SK-N-SH treated with all-trans-retinoic acid at 6 μM for 48 hours (cell line): ENCODE measurements at regions not wholly inside any gene's neighbourhood (a gene's known extent, or its start where the extent isn't known, plus 50 kb on each side); places are given as distances from the start of the nearest gene placed in this dataset.

Source experiments
- ATAC-seq: fragments of 200-7000 bp; cut with Tn5 transposase; 3 replicates; pipeline ENCODE4 v1.9.1; 2020; ENCODE audit warnings: mild to moderate bottlenecking, moderate library complexity
- ARNTL ChIP-seq: fragments of 450-650 bp; formaldehyde crosslinking; IDR thresholded peaks from 2 replicates; pipeline ENCODE4 v1.5.0; 2020; ENCODE audit warnings: low read depth, mild to moderate bottlenecking, moderate library complexity, borderline replicate concordance
- BACH2 ChIP-seq: fragments of 250-450 bp; sonication (Bioruptor Pico); IDR thresholded peaks from 2 replicates; pipeline ENCODE4 v1.9.0; 2021; ENCODE audit warnings: mild to moderate bottlenecking, borderline replicate concordance
- CREB5 ChIP-seq: fragments of 250-450 bp; sonication (Bioruptor Pico); IDR thresholded peaks from 2 replicates; pipeline ENCODE4 v1.5.1; 2020; ENCODE audit warnings: low read depth, mild to moderate bottlenecking, moderate library complexity
- CSRNP3 ChIP-seq: fragments of 250-450 bp; sonication (Bioruptor Pico); IDR thresholded peaks from 2 replicates; pipeline ENCODE4 v1.5.1; 2021; ENCODE audit warnings: mild to moderate bottlenecking, moderate library complexity
- ESRRG ChIP-seq: fragments of 250-450 bp; sonication (Bioruptor Pico); IDR thresholded peaks from 2 replicates; pipeline ENCODE4 v1.6.1; 2021; ENCODE audit warnings: mild to moderate bottlenecking
- GLIS3 ChIP-seq: fragments of 250-450 bp; sonication (Bioruptor Pico); IDR thresholded peaks from 2 replicates; pipeline ENCODE4 v1.5.0; 2020; ENCODE audit warnings: mild to moderate bottlenecking, moderate library complexity
- ISL1 ChIP-seq: fragments of 250-450 bp; sonication (Bioruptor Pico); IDR thresholded peaks from 2 replicates; pipeline ENCODE4 v2.1.2; 2022; ENCODE audit warnings: mild to moderate bottlenecking, moderate library complexity
- OSR1 ChIP-seq: fragments of 250-450 bp; sonication (Bioruptor Pico); IDR thresholded peaks from 2 replicates; pipeline ENCODE4 v1.8.0; 2022; ENCODE audit warnings: moderate library complexity, mild to moderate bottlenecking, inconsistent platforms
- PATZ1 ChIP-seq: fragments of 250-450 bp; sonication (Bioruptor Pico); IDR thresholded peaks from 2 replicates; pipeline ENCODE4 v1.8.0; 2020; ENCODE audit warnings: mild to moderate bottlenecking, moderate library complexity, borderline replicate concordance
- PPARA ChIP-seq: fragments of 250-450 bp; sonication (Bioruptor Pico); IDR thresholded peaks from 2 replicates; pipeline ENCODE4 v1.5.0; 2020; ENCODE audit warnings: mild to moderate bottlenecking, borderline replicate concordance
- RARB ChIP-seq: fragments of 250-450 bp; sonication (Bioruptor Pico); IDR thresholded peaks from 2 replicates; pipeline ENCODE4 v1.8.0; 2021; ENCODE audit warnings: mild to moderate bottlenecking, moderate library complexity
- SNAI2 ChIP-seq: fragments of 250-450 bp; sonication (Bioruptor Pico); IDR thresholded peaks from 2 replicates; pipeline ENCODE4 v1.5.0; 2020; ENCODE audit warnings: mild to moderate bottlenecking, moderate library complexity
- TCF4 ChIP-seq: fragments of 250-450 bp; sonication (Bioruptor Pico); IDR thresholded peaks from 2 replicates; pipeline ENCODE4 v1.8.0; 2021; ENCODE audit warnings: mild to moderate bottlenecking, moderate library complexity, borderline replicate concordance
- TOX ChIP-seq: fragments of 250-450 bp; sonication (Bioruptor Pico); IDR thresholded peaks from 2 replicates; pipeline ENCODE4 v1.8.0; 2021; ENCODE audit warnings: mild to moderate bottlenecking, moderate library complexity, borderline replicate concordance
- ZFP3 ChIP-seq: fragments of 250-450 bp; sonication (Bioruptor Pico); IDR thresholded peaks from 2 replicates; pipeline ENCODE4 v1.5.0; 2020; ENCODE audit warnings: mild to moderate bottlenecking, moderate library complexity
- ZNF565 ChIP-seq: fragments of 450-650 bp; formaldehyde crosslinking; conservative IDR thresholded peaks from 2 replicates; pipeline ENCODE4 v1.5.0; 2020; ENCODE audit warnings: low read depth, mild to moderate bottlenecking, moderate library complexity

DNA sequence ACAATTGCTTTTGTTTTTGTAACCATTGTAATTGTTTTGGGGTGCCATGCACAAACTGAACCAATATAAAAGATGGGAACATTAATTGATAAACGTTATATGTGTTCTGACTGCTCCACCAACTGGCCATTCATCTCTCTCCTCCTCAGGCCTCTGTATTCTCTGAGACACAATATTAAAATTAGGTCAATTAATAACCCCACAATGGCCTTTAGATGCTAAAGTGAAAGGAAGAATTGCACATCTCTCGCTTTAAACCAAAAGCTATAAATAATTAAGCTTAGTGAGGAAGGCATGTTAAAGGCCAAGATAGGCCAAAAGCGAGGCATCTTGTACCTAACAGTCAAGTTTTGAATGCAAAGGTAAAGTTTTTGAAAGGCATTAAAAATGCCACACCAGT is 448.4 kb upstream of the ITGA1 start (continued):
- no peak for TF ChIP-seq PATZ1 (CRISPR knock-in tag)

- no peak for ATAC-seq
- TF ChIP-seq ISL1 (peak; percentile 27; the same call in 1 of the 2 replicates), ZNF565 (CRISPR knock-in tag) (no peak)
Measured at GRCh38 chr5:52342361-52342760, 445.4 kb upstream of the ITGA1 start.

GRCh38 chr5:52356311-52356918 is 431.3 kb upstream of the ITGA1 start:
- 0 out of 3 replicates have a peak, but pooled peaks have one; percentile 20 for ATAC-seq
- no peak for TF ChIP-seq ARNTL (CRISPR knock-in tag)
- TF ChIP-seq SNAI2 (CRISPR knock-in tag): no peak
- no peak for TF ChIP-seq GLIS3 (CRISPR knock-in tag)
- no peak for TF ChIP-seq CSRNP3 (CRISPR knock-in tag)
- no peak for TF ChIP-seq RARB (CRISPR knock-in tag)
- no peak for TF ChIP-seq PPARA (CRISPR knock-in tag)
- TF ChIP-seq BACH2: no peak
- TF ChIP-seq ZNF565 (CRISPR knock-in tag): no peak
- no peak for TF ChIP-seq ESRRG (CRISPR knock-in tag)
- TF ChIP-seq PATZ1 (CRISPR knock-in tag): no peak
- TF ChIP-seq ZFP3 (CRISPR knock-in tag): no peak
- no peak for TF ChIP-seq TCF4 (CRISPR knock-in tag)
- TF ChIP-seq ISL1: no peak

DNA sequence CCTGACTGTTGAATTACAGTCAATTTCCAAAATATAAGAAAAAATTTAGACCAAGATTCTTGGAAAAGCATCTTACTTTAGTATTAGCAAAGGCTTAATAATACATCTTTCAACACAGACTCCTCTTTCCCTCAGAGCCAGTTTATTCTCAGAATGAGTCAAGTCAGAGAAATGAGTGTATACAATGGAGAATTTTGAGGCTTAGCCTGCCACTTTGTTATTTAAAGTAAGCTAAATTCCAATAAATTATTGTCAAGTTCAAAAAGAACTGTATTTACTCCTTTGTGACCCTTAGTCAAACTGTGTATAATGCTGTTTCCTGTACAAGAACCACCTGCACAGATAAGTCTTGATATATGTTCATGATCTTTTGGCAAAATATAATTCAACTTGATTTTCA is 428.5 kb upstream of the ITGA1 start:
- no peak for TF ChIP-seq ESRRG (CRISPR knock-in tag)
- no peak for TF ChIP-seq OSR1 (CRISPR knock-in tag)
- TF ChIP-seq CREB5 (CRISPR knock-in tag): no peak
- no peak for TF ChIP-seq ZNF565 (CRISPR knock-in tag)
- no peak for TF ChIP-seq BACH2

DNA sequence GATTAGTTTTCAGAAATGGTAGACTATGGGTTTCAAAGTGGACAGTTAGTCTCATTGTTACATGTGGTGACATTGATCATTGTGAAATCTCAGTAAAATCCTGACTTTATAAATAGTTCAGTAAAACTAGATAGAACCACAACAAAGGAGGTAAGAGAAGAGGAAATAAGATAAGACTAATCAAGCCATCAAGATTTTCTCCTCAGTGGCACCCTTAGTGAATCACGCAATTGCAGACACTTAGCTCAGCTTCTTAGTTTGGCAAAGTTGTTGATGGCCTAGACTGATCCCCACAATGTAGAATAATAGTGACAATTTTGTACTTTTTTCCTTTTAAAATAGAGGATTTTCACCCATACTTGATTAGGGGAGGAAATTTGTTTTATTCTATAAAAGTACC is 426.7 kb upstream of the ITGA1 start:
- TF ChIP-seq ISL1 (no peak), TOX (CRISPR knock-in tag) (no peak), CSRNP3 (CRISPR knock-in tag) (no peak), ESRRG (CRISPR knock-in tag) (no peak), TCF4 (CRISPR knock-in tag) (no peak), PATZ1 (CRISPR knock-in tag) (no peak)

More for the DNA sequence above, 428.5 kb upstream of the ITGA1 start:
- ATAC-seq: no peak

More for the DNA sequence above, 426.7 kb upstream of the ITGA1 start:
- ATAC-seq: no peak
